ENCODE measurements at regions not wholly inside any gene's neighbourhood (a gene's known extent, or its start where the extent isn't known, plus 50 kb on each side); places are given as distances from the start of the nearest gene placed in this dataset.
A peak's percentile ranks its signal among the peaks of the same experiment; 100 is the strongest.
"Not testable (repeated sequence)": the region's sequence is repeated elsewhere in the genome, so short reads cannot be mapped to it uniquely, and the experiment has no call there.

GRCh38 chr5:120153551-120153950 is 310.5 kb upstream of the PRR16 start:
- no peak for DNase-seq

- no peak for DNase-seq
Observed at GRCh38 chr5:120155873-120156272, 308.2 kb upstream of the PRR16 start.

- DNase-seq: no peak
Observed at GRCh38 chr5:120158211-120158610, 305.9 kb upstream of the PRR16 start.

- no peak for DNase-seq
Observed at GRCh38 chr5:120159155-120159554, 304.9 kb upstream of the PRR16 start.

- no peak for DNase-seq
Observed at GRCh38 chr5:120160124-120160895, 303.8 kb upstream of the PRR16 start.

- no peak for DNase-seq
Observed at GRCh38 chr5:120162321-120162720, 301.8 kb upstream of the PRR16 start.

GRCh38 chr5:120164037-120164436 is 300.1 kb upstream of the PRR16 start:
- no peak for DNase-seq

GRCh38 chr5:120164986-120165385 is 299.1 kb upstream of the PRR16 start:
- DNase-seq: no peak

GRCh38 chr5:120173125-120173524 is 291.0 kb upstream of the PRR16 start:
- DNase-seq: no peak

- no peak for DNase-seq
Observed at GRCh38 chr5:120174089-120174488, 290.0 kb upstream of the PRR16 start.

- DNase-seq: not testable (repeated sequence)
Observed at GRCh38 chr5:120181238-120181637, 282.9 kb upstream of the PRR16 start.

- not testable (repeated sequence) for DNase-seq
Observed at GRCh38 chr5:120194650-120195049, 269.4 kb upstream of the PRR16 start.

- peak; percentile 21 for DNase-seq
Observed at GRCh38 chr5:120199559-120199958, 264.5 kb upstream of the PRR16 start.

- DNase-seq: no peak
Observed at GRCh38 chr5:120207129-120207528, 257.0 kb upstream of the PRR16 start.

GRCh38 chr5:120217001-120217400 is 247.1 kb upstream of the PRR16 start:
- no peak for DNase-seq

GRCh38 chr5:120219988-120220387 is 244.1 kb upstream of the PRR16 start:
- no peak for DNase-seq

- DNase-seq: no peak
Observed at GRCh38 chr5:120225524-120225923, 238.6 kb upstream of the PRR16 start.

GRCh38 chr5:120228262-120229031 is 235.7 kb upstream of the PRR16 start:
- DNase-seq: no peak

- no peak for DNase-seq
Observed at GRCh38 chr5:120229036-120229435, 235.1 kb upstream of the PRR16 start.

- DNase-seq: no peak
Observed at GRCh38 chr5:120231563-120231962, 232.5 kb upstream of the PRR16 start.

- DNase-seq: no peak
Observed at GRCh38 chr5:120236360-120236759, 227.7 kb upstream of the PRR16 start.

GRCh38 chr5:120239086-120239485 is 225.0 kb upstream of the PRR16 start:
- no peak for DNase-seq

GRCh38 chr5:120240706-120241105 is 223.4 kb upstream of the PRR16 start:
- no peak for DNase-seq

- DNase-seq: no peak
Observed at GRCh38 chr5:120241400-120241799, 222.7 kb upstream of the PRR16 start.

Measured in eye (tissue), 1 donor.